Upper lobe of right lung (tissue), 1 donor: ENCODE measurements at regions not wholly inside any gene's neighbourhood (a gene's known extent, or its start where the extent isn't known, plus 50 kb on each side); places are given as distances from the start of the nearest gene placed in this dataset.

Source experiments
- ATAC-seq: fragments of 200-7000 bp; cut with Tn5 transposase; one replicate; pipeline ENCODE4 v1.9.1; 2020; ENCODE audit warnings: mild to moderate bottlenecking, moderate library complexity
- DNase-seq: peaks from one replicate; pipeline ENCODE4 v3.0.0-alpha.2; 2020
- H3K27ac ChIP-seq: fragments of 200-600 bp; one replicate; pipeline ENCODE4 v1.8.0; 2022
- H3K27me3 ChIP-seq: fragments of 200-600 bp; one replicate; pipeline ENCODE4 v1.8.0; 2022; ENCODE audit warnings: mild to moderate bottlenecking
- H3K36me3 ChIP-seq: fragments of 200-600 bp; one replicate; pipeline ENCODE4 v1.8.0; 2022
- H3K4me1 ChIP-seq: fragments of 200-600 bp; one replicate; pipeline ENCODE4 v1.8.0; 2022
- H3K4me3 ChIP-seq: fragments of 200-600 bp; one replicate; pipeline ENCODE4 v1.8.0; 2022; ENCODE audit warnings: mild to moderate bottlenecking
- H3K9me3 ChIP-seq: fragments of 200-600 bp; one replicate; pipeline ENCODE4 v1.8.0; 2022
- intact Hi-C: fragments of 100-400 bp; cut with DNase I; formaldehyde crosslinking; loops from one replicate; pipeline ENCODE4 v1.11.0; 2022
- TF ChIP-seq, protein P1 (sequence below): fragments of 200-600 bp; IDR thresholded peaks from one replicate; pipeline ENCODE4 v1.8.0; 2022; ENCODE audit warnings: antibody characterized with exemption
- donor health status: DM: no; HTN: yes; CAD: no; lungs with severe emphysema.

DNA sequence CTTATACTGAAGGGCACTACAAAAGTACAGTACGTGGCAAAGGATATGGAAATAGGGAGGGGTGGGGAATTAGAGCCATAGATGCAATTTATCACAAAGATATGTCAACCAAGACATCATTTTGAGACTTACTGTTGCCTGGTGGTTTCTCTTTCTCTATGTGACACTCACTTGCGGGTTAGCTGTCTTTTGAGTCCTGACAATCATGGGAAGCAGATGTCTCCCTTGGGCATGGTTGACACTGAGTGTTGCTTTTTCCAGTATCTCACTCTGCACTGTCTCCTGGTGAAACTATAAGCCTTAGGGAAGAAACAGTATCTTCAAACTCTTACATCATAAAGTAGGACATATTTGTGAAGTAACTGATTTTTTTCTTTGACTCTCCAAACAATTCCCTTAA lies 383.5 kb upstream of the LCORL start:
- Histone ChIP-seq H3K9me3 (no peaks in the 10 kb centered on the region), H3K27ac (no peak overlapping the region), H3K4me1 (no peaks in the 10 kb centered on the region), H3K36me3 (no peaks in the 10 kb centered on the region), H3K4me3 (no peak overlapping the region), H3K27me3 (peaks cover 3% of the 10 kb centered on the region)
- ATAC-seq (no peak), DNase-seq (no peak)
- intact Hi-C loops = no loop called here
- TF ChIP-seq, protein P1, sequence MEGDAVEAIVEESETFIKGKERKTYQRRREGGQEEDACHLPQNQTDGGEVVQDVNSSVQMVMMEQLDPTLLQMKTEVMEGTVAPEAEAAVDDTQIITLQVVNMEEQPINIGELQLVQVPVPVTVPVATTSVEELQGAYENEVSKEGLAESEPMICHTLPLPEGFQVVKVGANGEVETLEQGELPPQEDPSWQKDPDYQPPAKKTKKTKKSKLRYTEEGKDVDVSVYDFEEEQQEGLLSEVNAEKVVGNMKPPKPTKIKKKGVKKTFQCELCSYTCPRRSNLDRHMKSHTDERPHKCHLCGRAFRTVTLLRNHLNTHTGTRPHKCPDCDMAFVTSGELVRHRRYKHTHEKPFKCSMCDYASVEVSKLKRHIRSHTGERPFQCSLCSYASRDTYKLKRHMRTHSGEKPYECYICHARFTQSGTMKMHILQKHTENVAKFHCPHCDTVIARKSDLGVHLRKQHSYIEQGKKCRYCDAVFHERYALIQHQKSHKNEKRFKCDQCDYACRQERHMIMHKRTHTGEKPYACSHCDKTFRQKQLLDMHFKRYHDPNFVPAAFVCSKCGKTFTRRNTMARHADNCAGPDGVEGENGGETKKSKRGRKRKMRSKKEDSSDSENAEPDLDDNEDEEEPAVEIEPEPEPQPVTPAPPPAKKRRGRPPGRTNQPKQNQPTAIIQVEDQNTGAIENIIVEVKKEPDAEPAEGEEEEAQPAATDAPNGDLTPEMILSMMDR = no peak

DNA sequence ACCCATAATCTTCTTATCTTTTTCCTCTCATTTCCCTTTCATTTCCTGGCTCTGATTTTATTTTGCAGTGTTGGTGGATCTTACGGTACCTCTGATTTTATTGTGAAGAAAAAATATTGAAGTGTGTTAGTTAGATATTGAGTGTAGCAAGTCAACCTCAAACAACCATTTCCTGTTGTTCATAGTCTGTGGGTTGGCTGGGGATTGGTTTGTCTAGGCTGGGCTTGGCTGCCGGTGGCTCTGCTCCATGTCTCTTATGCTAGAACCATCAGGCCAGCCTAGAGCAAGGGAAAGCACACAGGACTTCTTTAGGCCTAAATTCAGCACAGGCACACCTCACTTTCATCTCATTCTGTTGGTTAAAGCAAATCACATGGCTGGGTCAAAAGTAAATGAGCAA lies 383.1 kb upstream of the LCORL start:
- Histone ChIP-seq H3K27me3 (peaks cover 3% of the 10 kb centered on the region), H3K27ac (no peak overlapping the region), H3K9me3 (no peaks in the 10 kb centered on the region), H3K4me1 (no peaks in the 10 kb centered on the region), H3K4me3 (no peak overlapping the region), H3K36me3 (no peaks in the 10 kb centered on the region)
- intact Hi-C loops = no loop called here
- TF ChIP-seq, protein P1 = no peak
- DNase-seq (no peak), ATAC-seq (no peak)

DNA sequence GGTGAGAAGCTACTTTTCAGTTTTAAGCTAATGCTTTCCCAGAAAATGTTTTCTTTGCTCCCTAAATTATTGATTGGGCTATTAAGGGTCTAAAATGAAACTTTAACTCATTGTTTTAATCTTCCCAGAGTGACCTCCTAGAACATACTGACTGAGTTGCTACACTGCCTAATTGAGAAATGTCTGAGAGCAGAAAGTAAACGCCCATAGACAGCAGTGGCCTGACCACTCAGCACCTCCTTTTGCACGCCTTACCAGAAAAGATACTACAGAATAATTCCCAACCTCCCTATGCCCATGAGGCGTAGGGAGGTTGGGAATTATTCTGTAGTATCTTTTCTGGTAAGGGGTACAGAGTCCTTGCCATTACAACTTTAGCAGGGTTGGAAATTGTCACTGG lies 381.8 kb upstream of the LCORL start:
- no peaks in the 10 kb centered on the region for H3K36me3 ChIP-seq
- DNase-seq (no peak), ATAC-seq (no peak)
- H3K4me1 ChIP-seq = no peaks in the 10 kb centered on the region
- no peaks in the 10 kb centered on the region for H3K9me3 ChIP-seq
- no peak overlapping the region for H3K4me3 ChIP-seq
- peaks cover 3% of the 10 kb centered on the region for H3K27me3 ChIP-seq
- TF ChIP-seq, protein P1 = no peak
- H3K27ac ChIP-seq = no peak overlapping the region
- intact Hi-C loops = no loop called here

DNA sequence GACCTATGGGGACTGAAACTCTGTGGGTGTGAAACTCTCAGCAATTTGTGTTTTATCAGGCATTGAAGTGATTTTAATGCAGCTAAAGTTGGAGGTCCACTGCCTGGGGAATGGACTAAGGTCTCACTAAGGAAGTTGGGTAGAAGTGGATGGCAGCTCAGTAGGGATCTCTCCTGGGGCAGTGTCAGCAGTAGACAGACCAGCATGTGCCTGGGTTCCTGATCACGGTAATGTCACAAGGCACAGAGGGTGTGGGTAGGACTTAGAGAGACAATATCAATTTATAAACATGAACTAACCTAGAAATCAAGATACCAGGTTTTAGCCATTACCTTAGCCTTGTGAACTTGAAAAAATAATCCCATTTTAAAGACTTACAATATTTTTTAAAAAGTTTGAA lies 380.3 kb upstream of the LCORL start:
- H3K27ac ChIP-seq = no peak overlapping the region
- no peaks in the 10 kb centered on the region for H3K4me1 ChIP-seq
- H3K4me3 ChIP-seq = no peak overlapping the region
- intact Hi-C loops = no loop called here
- TF ChIP-seq, protein P1 = no peak
- no peaks in the 10 kb centered on the region for H3K9me3 ChIP-seq
- H3K36me3 ChIP-seq = no peaks in the 10 kb centered on the region
- ATAC-seq = no peak
- DNase-seq = no peak
- H3K27me3 ChIP-seq = peaks cover 3% of the 10 kb centered on the region

DNA sequence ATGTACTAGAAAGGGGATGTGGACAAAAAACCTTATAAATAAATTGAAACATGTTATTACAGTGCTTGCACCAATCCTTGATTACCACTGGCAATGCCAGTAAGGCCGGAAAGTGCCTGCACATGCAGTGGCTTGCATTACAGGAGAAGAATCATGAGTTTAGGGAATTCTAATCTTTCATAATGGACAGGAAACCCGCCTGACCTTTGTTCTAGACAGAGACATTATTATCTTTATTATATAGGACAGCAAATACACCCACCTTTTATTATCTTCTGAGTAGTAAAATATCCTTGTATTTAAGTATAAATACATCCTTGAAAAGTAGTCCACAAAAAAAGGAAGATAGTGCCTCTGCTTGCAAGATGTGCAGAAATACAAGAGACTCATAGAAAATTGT lies 379.9 kb upstream of the LCORL start:
- no peak overlapping the region for H3K27ac ChIP-seq
- no peaks in the 10 kb centered on the region for H3K36me3 ChIP-seq
- H3K9me3 ChIP-seq = no peaks in the 10 kb centered on the region
- H3K4me1 ChIP-seq = no peaks in the 10 kb centered on the region
- DNase-seq = no peak
- intact Hi-C loops = no loop called here
- H3K4me3 ChIP-seq = no peak overlapping the region
- no peak for ATAC-seq
- TF ChIP-seq, protein P1 = no peak
- H3K27me3 ChIP-seq = peaks cover 3% of the 10 kb centered on the region

DNA sequence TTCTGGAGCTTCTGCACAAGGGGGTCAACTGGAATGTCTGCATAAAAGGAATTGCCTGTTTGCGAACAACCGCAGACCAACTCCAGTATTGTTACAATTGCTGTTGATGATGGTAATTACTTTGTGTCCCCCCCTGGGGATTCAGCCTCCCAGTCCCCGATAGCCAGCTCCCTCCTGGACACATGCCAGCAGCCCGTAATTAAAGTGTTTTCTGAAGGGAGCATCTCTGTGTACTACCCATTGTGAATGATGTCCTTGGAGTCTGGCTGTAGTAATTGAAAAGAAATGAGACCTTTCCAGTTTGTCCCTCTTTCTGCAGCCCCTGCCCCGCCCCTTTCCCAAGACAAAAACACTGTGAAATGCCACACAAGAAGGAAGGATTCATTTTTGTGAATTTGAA lies 377.1 kb upstream of the LCORL start:
- no peaks in the 10 kb centered on the region for H3K36me3 ChIP-seq
- intact Hi-C loops = no loop called here
- DNase-seq (no peak), ATAC-seq (no peak)
- no peaks in the 10 kb centered on the region for H3K9me3 ChIP-seq
- H3K27me3 ChIP-seq = peaks cover 3% of the 10 kb centered on the region
- no peak overlapping the region for H3K27ac ChIP-seq
- TF ChIP-seq, protein P1 = no peak
- no peak overlapping the region for H3K4me3 ChIP-seq
- H3K4me1 ChIP-seq = no peaks in the 10 kb centered on the region
